GM19438 (cell line): ENCODE measurements at regions not wholly inside any gene's neighbourhood (a gene's known extent, or its start where the extent isn't known, plus 50 kb on each side); places are given as distances from the start of the nearest gene placed in this dataset.
"Not testable (repeated sequence)": the region's sequence is repeated elsewhere in the genome, so short reads cannot be mapped to it uniquely, and the experiment has no call there.

Experiments
- ATAC-seq: cut with Tn5 transposase; IDR thresholded peaks from one replicate; pipeline ENCODE4 v1.9.1; 2021; ENCODE audit warnings: low read depth; ENCODE audit not compliant: unreplicated experiment

DNA sequence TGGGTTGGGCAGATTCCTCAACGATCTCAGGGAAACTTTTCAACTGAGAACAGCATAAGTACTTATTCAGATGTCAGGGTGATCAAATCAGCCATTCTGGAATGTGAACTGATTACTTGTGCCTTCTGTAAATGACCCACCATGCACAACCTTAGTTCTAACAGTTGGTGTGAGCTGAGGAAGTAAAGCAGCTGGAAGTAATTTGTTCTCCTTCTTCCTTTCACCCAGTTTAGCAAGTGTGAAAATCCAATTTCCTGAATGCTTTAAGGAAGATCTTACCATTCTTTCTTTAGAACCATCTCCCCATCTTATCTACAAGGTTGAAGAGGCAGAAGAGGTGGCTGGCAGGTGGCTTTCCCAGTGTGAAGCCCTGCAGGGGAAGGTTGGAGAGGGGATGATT lies 781.6 kb downstream of the ETS1 start:
- ATAC-seq: no peak

GRCh38 chr11:127804747-127805400 lies 782.5 kb downstream of the ETS1 start:
- no peak for ATAC-seq

DNA sequence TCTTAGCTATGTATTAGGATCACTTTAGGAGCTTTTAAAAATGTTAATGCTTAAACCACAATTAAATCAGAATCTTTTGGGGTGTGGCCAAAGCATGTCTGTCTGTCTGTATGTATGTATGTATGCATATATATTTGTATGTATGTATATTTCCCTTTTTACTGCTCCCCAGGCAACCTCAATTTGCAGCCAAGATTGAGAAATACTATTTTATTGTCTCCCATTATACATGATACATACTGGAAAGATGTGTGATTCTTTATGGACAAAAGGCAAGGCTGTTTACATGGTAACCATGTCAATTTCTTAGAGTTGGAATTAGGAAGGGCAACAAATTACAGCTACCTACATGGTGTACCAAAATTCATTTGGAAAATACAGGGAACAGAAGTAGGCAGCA lies 783.6 kb downstream of the ETS1 start:
- no peak for ATAC-seq

DNA sequence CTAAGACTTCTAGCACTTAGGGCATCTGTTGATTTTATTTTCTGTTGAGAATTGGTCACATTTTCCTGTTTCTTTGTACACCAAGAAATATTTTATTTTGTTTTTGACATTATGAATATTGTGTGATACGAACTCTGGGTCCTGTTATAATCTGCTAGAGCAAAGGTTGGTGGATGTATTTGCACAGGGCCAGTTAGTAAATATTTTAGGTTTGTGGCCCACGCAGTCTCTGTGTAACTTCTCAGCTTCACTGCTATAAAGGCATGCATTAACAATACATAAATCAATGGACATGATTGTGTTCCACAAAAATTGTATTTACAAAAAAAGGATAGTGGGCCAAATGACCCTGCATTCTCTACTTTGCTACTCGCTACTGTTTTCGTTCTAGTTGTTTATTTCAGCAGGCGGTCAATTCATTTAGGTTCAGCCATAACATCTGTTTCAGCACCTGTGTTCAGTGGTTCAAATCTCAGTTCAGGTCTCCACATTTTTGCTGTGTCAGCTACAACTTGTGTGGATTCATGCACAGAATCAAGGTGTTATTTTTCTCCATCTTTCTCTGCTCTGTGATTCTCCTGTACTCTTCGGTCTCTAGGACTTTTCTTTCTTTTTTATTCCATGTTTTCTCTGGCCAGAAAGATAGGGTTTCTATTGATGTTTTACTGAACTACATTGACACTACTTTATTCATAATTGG lies 786.2 kb downstream of the ETS1 start:
- ATAC-seq: no peak

DNA sequence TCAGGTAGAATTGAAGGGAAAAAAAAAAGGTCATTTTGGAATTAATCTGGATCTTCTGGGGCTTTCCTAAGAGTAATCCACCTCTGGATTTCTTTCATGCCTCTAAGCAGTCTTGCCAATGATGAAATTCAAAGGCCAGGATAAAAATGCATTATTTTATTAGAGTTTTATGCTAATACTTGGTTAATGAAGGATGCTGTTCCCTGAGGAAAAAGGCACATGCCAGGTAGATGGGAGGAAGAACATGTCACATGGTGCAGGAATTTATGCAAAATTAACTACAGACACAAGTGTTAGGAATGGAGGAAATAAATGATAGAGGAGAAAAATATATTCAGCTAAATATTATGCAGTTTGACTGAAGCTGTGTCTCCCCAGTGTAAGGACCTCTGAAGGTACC lies 792.0 kb downstream of the ETS1 start:
- no peak for ATAC-seq

- no peak for ATAC-seq
Measured at GRCh38 chr11:127791844-127792243, 791.3 kb upstream of the KIRREL3 start.

- no peak for ATAC-seq
Measured at GRCh38 chr11:127790592-127790991, 790.0 kb upstream of the KIRREL3 start.

DNA sequence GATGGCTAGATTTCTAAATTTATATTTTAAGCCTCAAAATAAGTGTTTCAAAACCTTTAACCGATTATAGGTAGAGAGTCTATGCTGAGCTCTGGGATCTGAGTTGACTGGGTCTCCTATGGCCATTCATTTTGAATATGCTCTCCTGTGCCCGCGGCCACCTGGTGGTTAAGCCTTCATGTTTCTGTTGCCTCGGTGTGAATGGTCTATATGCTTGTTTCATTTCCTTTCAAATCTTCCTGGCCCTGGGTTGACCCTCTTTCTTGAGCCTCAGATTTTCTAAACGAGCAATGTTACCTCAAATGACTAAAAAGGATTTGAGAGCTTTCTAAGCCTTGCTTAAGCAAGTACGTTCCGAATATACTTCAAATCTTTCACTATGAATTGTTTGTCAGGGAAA lies 789.4 kb upstream of the KIRREL3 start:
- ATAC-seq: no peak

DNA sequence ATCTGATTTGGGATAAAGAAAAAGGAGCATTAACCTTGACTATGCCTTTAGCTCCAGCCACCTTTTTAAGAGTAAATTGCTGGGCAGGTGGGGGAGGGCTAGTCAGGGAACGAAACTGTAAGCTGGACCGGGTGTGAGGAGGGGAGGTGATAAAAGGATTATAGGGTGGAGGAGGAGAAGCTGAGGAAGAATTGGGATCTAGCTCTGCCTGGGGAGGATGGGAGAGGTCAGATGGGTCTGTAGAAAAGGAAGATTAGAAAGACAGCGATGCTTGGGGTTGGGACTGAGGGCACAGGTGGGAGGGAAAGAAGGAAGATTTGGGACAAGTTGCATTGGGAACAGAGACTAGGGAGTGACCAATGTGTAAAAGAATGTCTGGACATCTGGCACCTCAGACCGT lies 772.4 kb upstream of the KIRREL3 start:
- not testable (repeated sequence) for ATAC-seq

- ATAC-seq: not testable (repeated sequence)
Measured at GRCh38 chr11:127768931-127769330, 768.4 kb upstream of the KIRREL3 start.

DNA sequence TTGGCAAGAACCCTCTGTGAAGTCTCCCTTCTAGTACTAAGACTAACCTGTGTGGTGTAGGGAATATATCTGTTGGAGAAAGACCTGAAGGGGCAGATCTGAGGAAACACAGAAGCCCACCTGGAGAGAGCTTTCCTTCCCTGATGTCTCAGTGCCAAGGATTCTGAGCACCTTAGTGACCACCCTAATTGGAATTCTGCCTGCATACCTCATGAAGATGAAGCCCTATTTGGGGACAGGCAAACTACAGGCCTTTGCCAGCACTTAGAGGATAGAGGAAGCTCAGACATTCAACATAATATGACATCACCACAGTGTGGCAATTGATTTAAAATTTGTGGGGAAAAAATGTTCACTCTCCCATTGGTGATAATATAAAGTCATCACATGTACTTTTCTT lies 766.2 kb upstream of the KIRREL3 start:
- ATAC-seq: no peak

DNA sequence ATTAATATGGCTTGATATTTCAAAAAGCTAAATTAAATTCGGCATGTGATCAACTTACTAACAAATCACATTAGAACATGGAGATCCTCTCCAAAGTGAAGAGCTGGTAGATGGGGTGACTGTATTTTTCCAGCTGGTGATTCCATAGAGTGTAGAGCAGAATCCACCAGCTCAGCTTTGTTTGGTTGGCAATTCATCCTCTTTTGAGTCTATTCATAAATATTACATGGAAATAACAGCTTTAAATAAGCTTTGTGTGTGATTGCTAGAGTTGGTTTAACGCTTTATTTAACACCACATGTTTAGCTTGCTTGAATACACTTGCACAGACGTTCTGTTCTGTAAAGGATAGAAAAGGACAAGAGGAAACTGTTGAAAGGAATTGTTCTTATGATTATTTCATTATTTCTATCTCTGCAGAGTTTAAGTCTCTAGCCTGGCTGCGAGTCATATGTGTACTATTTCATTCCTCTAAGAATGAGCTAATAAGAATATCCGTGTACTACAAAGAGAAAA lies 738.3 kb upstream of the KIRREL3 start:
- no peak for ATAC-seq

DNA sequence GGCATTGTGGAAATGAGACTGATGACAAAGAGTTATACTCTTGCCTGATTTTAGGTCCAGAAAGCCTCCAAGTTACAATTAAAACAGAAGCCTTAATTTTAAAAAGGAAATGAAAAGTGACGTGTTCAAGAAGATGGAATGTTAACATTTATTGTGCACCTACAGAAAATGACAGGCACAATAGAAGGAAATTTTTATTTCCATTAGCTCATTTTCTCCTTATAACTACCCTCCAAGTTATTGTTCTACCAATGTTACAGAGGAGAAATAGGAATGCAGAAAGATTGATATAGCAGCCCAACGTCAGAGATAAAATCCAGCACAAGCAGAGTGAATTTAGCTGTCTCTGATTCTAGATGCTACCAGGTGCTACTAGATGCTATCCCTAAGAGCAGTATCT lies 736.9 kb upstream of the KIRREL3 start:
- no peak for ATAC-seq

GRCh38 chr11:127733552-127733951 lies 733.0 kb upstream of the KIRREL3 start:
- ATAC-seq: no peak

DNA sequence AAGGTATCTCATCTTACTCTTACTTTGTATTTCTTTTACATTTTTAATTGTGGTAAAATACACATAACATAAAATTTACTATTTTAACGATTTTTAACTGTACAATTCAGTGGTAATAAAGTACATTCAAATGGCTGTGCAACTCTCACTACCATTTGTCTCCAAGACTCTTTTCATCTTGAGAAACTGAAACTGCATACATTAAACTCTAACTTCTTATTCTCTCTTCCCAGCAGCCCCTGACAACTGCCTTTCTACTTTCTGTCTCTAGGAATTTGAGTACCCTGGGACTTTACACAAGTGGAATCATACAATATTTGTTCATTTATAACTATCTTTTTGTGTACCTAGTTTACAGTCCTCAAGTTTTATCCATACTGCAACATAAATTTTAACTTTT lies 725.8 kb upstream of the KIRREL3 start:
- no peak for ATAC-seq

GRCh38 chr11:127723714-127724113 lies 723.1 kb upstream of the KIRREL3 start:
- ATAC-seq: no peak

DNA sequence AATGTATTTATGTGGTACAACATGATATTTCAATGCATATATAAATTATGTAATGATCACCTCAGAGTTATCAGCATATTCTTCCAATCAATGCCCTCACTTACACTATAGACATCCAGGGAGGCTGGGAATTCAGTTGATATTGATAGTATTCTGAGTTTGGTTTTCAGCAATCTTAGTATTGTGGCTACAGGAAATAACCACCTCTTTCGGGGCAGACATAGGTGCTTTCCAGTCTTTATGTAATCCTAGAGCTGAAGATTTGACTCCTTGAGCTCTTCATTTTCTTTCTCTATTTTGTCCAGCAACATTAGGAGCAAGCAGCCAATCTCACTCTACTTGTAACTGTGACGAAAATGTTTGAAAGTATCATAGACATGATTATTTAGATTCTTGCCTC lies 712.7 kb upstream of the KIRREL3 start:
- ATAC-seq: no peak

DNA sequence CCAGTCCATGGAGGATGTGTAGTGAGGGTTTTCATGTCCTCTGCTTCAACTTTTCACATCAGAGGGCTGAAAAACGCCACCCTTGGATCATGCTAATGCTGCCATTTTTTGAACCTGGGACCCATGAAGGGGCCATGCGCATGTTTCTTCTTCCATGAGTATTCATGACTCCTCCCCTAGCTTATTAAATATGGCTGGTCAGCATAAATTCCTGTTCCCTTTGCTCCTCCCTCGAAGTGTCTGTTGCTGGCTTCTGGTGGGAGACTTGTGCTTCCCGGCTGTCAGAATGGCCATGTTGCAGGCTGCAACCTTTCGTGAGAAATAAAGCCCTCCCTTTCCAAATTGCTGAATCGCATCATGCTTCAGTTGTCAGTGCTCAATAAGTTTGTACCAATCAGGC lies 711.2 kb upstream of the KIRREL3 start:
- ATAC-seq: no peak

DNA sequence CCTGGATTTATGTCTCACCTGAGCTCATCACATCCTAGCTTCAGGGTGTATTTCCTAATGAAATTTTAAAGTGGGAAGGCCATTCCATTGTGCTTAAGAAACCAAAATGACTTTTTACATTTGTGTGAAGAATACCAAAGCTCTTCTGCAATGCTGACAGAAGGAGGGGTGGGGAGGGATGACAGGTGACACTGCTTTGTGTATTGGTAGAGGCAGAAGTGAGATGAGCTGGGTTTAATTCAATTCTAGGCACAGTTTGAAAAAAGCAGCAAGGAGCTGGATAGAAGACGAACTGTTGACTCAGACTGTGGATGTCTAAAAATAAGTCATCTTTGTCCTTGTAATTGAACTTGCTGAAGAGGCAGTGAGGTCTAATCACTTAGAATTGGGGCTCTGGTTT lies 710.3 kb upstream of the KIRREL3 start:
- ATAC-seq: no peak

GRCh38 chr11:127709960-127710359 lies 709.4 kb upstream of the KIRREL3 start:
- ATAC-seq: no peak

GRCh38 chr11:127693686-127694085 lies 693.1 kb upstream of the KIRREL3 start:
- ATAC-seq: no peak

DNA sequence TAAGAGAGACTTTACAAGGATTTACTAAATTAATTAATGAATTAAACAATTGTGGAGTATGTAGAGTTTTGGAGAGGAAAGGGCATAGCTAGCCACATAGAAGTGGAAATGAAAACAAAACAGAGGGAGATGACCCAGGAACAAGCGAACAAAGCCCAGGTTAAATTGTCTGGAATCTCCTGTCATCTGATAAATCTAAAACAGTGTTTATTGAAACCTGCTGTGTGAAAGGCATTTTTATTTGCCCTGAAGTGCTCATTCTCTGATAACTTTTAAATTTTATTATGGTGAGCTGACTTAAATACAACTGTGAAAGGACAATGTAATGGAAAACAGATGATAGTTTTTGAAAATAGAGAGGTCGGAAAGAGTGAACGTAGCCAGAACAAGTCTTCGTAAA lies 682.8 kb upstream of the KIRREL3 start:
- no peak for ATAC-seq
